ENCODE measurements at regions not wholly inside any gene's neighbourhood (a gene's known extent, or its start where the extent isn't known, plus 50 kb on each side); places are given as distances from the start of the nearest gene placed in this dataset.

DNA sequence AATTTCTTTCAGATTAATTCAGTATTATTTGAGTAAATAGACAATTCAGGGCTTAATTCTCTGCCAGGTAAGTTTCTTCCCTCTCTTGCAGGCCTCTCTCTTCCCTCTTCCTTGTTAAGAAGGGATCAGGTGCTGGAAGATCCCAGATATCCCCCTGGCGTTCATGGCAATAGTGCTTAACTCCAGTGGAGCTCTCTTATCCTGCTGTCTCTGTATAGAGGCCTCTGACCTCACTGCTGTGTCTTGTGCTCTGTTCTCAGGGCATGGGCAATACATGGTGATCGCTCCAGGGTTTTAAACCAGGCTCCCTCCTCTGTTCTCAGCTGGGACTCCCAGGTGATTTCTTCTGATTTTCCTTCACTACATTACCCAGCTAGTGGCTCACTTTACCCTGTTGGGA is 226.8 kb downstream of the MC4R start:
- TF ChIP-seq POLR2AphosphoS5 (IDR thresholded peaks at IDR 0.05) (no peak), POLR2A (IDR thresholded peaks at IDR 0.05) (no peak), EP300 (IDR thresholded peaks at IDR 0.05; ENCODE audit: low read depth) (no peak)
- TF ChIP-seq, protein P1, sequence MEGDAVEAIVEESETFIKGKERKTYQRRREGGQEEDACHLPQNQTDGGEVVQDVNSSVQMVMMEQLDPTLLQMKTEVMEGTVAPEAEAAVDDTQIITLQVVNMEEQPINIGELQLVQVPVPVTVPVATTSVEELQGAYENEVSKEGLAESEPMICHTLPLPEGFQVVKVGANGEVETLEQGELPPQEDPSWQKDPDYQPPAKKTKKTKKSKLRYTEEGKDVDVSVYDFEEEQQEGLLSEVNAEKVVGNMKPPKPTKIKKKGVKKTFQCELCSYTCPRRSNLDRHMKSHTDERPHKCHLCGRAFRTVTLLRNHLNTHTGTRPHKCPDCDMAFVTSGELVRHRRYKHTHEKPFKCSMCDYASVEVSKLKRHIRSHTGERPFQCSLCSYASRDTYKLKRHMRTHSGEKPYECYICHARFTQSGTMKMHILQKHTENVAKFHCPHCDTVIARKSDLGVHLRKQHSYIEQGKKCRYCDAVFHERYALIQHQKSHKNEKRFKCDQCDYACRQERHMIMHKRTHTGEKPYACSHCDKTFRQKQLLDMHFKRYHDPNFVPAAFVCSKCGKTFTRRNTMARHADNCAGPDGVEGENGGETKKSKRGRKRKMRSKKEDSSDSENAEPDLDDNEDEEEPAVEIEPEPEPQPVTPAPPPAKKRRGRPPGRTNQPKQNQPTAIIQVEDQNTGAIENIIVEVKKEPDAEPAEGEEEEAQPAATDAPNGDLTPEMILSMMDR (IDR thresholded peaks at IDR 0.05): no peak
